ENCODE measurements at regions not wholly inside any gene's neighbourhood (a gene's known extent, or its start where the extent isn't known, plus 50 kb on each side); places are given as distances from the start of the nearest gene placed in this dataset.

GRCh38 chr7:111667488-111667887, 105.2 kb upstream of the IMMP2L start:
- TF ChIP-seq CTCF (IDR thresholded peaks at IDR 0.05 in 2 of 3, conservative IDR thresholded peaks at IDR 0.05 in 1 of 3; ENCODE audit: borderline replicate concordance in 1 of 3, insufficient read depth in 1 of 3, low read depth in 2 of 3, low read length in 2 of 3) (no peak), EGR1 (IDR thresholded peaks at IDR 0.05; ENCODE audit: low read depth) (no peak), SIN3A (IDR thresholded peaks at IDR 0.05; ENCODE audit: low read depth) (no peak), ELF1 (IDR thresholded peaks at IDR 0.05; ENCODE audit: borderline replicate concordance, low read depth) (no peak), EZH2 (IDR thresholded peaks at IDR 0.05) (no peak), ATF3 (IDR thresholded peaks at IDR 0.05) (no peak), POLR2AphosphoS5 (IDR thresholded peaks at IDR 0.05; ENCODE audit: low read depth, low read length) (no peak), POLR2A (IDR thresholded peaks at IDR 0.05; ENCODE audit: borderline replicate concordance, extremely low read depth, insufficient read depth, insufficient read length) (no peak), YY1 (IDR thresholded peaks at IDR 0.05; ENCODE audit: extremely low read depth, insufficient replicate concordance, low read depth, low read length) (no peak), FOSL1 (IDR thresholded peaks at IDR 0.05; ENCODE audit: low read depth) (no peak)
